Endodermal cell (in vitro differentiated cells): ENCODE measurements at regions not wholly inside any gene's neighbourhood (a gene's known extent, or its start where the extent isn't known, plus 50 kb on each side); places are given as distances from the start of the nearest gene placed in this dataset.
"Not testable (repeated sequence)": the region's sequence is repeated elsewhere in the genome, so short reads cannot be mapped to it uniquely, and the experiment has no call there.

Source experiments
- DNase-seq: peaks from one replicate; pipeline ENCODE4 v3.0.0-alpha.2; 2017
- H3K27ac ChIP-seq: 2 replicates; pipeline ENCODE4 v1.5.1; 2013; ENCODE audit warnings: mild to moderate bottlenecking, low read depth, low read length, moderate library complexity
- H3K27me3 ChIP-seq: 2 replicates; pipeline ENCODE4 v1.6.1; 2013; ENCODE audit warnings: mild to moderate bottlenecking, low read length, moderate library complexity; ENCODE audit not compliant: insufficient read depth, control insufficient read depth, poor library complexity, severe bottlenecking
- H3K36me3 ChIP-seq: 2 replicates; pipeline ENCODE4 v1.7.0; 2013; ENCODE audit warnings: mild to moderate bottlenecking, low read length, moderate library complexity; ENCODE audit not compliant: control insufficient read depth, insufficient read depth
- H3K4me1 ChIP-seq: one replicate; pipeline ENCODE4 v1.7.0; 2013; ENCODE audit warnings: low read length; ENCODE audit not compliant: control insufficient read depth, insufficient read depth
- H3K4me3 ChIP-seq: 2 replicates; pipeline ENCODE4 v1.5.1; 2013; ENCODE audit warnings: mild to moderate bottlenecking, low read length, moderate library complexity
- H3K9ac ChIP-seq: 2 replicates; pipeline ENCODE4 v1.6.1; 2013; ENCODE audit warnings: mild to moderate bottlenecking, low read length, moderate library complexity; ENCODE audit not compliant: poor library complexity, severe bottlenecking; ENCODE audit errors: extremely low read depth
- H3K9me3 ChIP-seq: 2 replicates; pipeline ENCODE4 v1.6.1; 2013; ENCODE audit warnings: mild to moderate bottlenecking, low read length, moderate library complexity; ENCODE audit not compliant: control insufficient read depth
- H3K27ac Mint-ChIP-seq: 2 replicates; pipeline ENCODE4 v1.8.0; 2020; ENCODE audit warnings: mixed read lengths
- H3K27me3 Mint-ChIP-seq: 2 replicates; pipeline ENCODE4 v1.8.0; 2021; ENCODE audit warnings: mild to moderate bottlenecking, mixed read lengths; ENCODE audit not compliant: insufficient read depth
- H3K36me3 Mint-ChIP-seq: 2 replicates; pipeline ENCODE4 v1.8.0; 2020; ENCODE audit warnings: low read depth, mixed read lengths
- H3K4me1 Mint-ChIP-seq: 2 replicates; pipeline ENCODE4 v1.8.0; 2020; ENCODE audit warnings: mixed read lengths
- H3K4me3 Mint-ChIP-seq: 2 replicates; pipeline ENCODE4 v1.8.0; 2020; ENCODE audit warnings: mild to moderate bottlenecking, moderate library complexity, mixed read lengths
- H3K9me3 Mint-ChIP-seq: 2 replicates; pipeline ENCODE4 v1.8.0; 2020; ENCODE audit warnings: mild to moderate bottlenecking, mixed read lengths
- CTCF ChIP-seq: fragments of 200-600 bp; sonication (generic); conservative IDR thresholded peaks from 2 replicates; pipeline ENCODE4 v1.5.0; 2021; ENCODE audit warnings: antibody characterized with exemption, mild to moderate bottlenecking
- WGBS, 2 experiments: methylation state at CpG; one replicate each; pipeline versions ENCODE4 v1.1.5 to v1.1.7; 2013; ENCODE audit warnings: missing lambda C conversion rate in 2 of 2, mixed read lengths in 1 of 2; ENCODE audit not compliant: insufficient coverage in 1 of 2, insufficient read length in 1 of 2; 5-methylcytosine and 5-hydroxymethylcytosine counted together

GRCh38 chr18:22284581-22285360, 115.4 kb downstream of the GATA6 start:
- no peak for TF ChIP-seq CTCF
- Histone ChIP-seq H3K27me3 (peaks cover 21% of the 10 kb centered on the region), H3K36me3 (no peaks in the 10 kb centered on the region), H3K27ac (no peak overlapping the region), H3K9me3 (no peaks in the 10 kb centered on the region), H3K4me3 (no peak overlapping the region), H3K4me1 (no peaks in the 10 kb centered on the region), H3K9ac (no peak overlapping the region)
- WGBS, 2 experiments = 92 to 94% methylated on average over 1 to 3 of the region's 3 CpGs
- Mint-ChIP-seq H3K27ac (no peak overlapping the region), H3K27me3 (peaks cover 43% of the 10 kb centered on the region), H3K36me3 (no peaks in the 10 kb centered on the region), H3K4me1 (no peaks in the 10 kb centered on the region), H3K9me3 (no peaks in the 10 kb centered on the region), H3K4me3 (no peak overlapping the region)
- DNase-seq = no peak

DNA sequence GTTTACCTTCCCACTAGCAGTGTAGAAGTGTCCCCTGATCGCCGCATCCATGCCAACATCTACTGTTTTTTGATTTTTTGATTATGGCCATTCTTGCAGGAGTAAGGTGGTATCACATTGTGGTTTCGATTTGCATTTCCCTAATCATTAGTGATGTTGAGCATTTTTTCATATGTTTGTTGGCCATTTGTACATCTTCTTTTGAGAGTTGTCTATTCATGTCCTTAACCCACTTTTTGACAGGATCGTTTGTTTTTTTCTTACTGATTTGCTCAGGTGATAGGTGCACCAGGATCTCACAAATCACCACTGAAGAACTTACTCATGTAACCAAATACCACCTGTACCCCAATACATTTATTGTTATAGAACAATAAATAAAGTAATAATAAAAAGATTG, 114.5 kb downstream of the GATA6 start:
- not testable (repeated sequence) for H3K36me3 Mint-ChIP-seq, DNase-seq, H3K4me1 ChIP-seq, H3K27ac ChIP-seq, H3K4me3 Mint-ChIP-seq, H3K4me1 Mint-ChIP-seq, H3K9me3 ChIP-seq, H3K27ac Mint-ChIP-seq, H3K4me3 ChIP-seq, H3K9me3 Mint-ChIP-seq, H3K36me3 ChIP-seq, H3K9ac ChIP-seq
- 95 to 97% methylated on average over 3 to 4 of the region's 4 CpGs for whole genome bisulfite sequencing, 2 experiments
- H3K27me3 Mint-ChIP-seq = peaks cover 46% of the 10 kb centered on the region
- peaks cover 26% of the 10 kb centered on the region for H3K27me3 ChIP-seq

GRCh38 chr18:22283397-22283796, 114.0 kb downstream of the GATA6 start:
- Mint-ChIP-seq H3K4me3 (no peak overlapping the region), H3K36me3 (no peaks in the 10 kb centered on the region), H3K27me3 (peaks cover 47% of the 10 kb centered on the region), H3K27ac (no peak overlapping the region), H3K9me3 (no peaks in the 10 kb centered on the region), H3K4me1 (no peaks in the 10 kb centered on the region)
- H3K9me3 ChIP-seq = no peaks in the 10 kb centered on the region
- DNase-seq = no peak
- no peak overlapping the region for H3K4me3 ChIP-seq
- WGBS, 2 experiments = 90 to 92% methylated on average over 3 of the region's 3 CpGs
- H3K27ac ChIP-seq = no peak overlapping the region
- H3K27me3 ChIP-seq = peaks cover 29% of the 10 kb centered on the region
- no peaks in the 10 kb centered on the region for H3K4me1 ChIP-seq
- no peaks in the 10 kb centered on the region for H3K36me3 ChIP-seq
- no peak overlapping the region for H3K9ac ChIP-seq
- no peak for TF ChIP-seq CTCF

DNA sequence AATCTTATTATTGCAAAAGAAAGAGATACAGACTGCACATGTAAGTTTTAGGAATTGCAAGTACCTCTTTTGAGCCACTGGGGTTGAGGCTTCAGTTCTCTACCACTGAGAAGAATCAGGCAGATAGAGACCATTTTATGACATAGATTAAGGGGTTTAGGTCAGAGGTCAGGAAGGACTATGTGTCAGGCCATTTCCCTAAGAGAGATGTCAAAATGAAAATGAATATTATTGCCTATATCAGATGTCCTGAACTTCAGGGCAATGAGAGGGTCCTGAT, 113.7 kb downstream of the GATA6 start:
- no peaks in the 10 kb centered on the region for H3K36me3 ChIP-seq
- no peaks in the 10 kb centered on the region for H3K4me1 Mint-ChIP-seq
- H3K27me3 ChIP-seq = peaks cover 29% of the 10 kb centered on the region
- DNase-seq = no peak
- H3K9me3 Mint-ChIP-seq = no peaks in the 10 kb centered on the region
- no peak overlapping the region for H3K27ac ChIP-seq
- TF ChIP-seq CTCF = no peak
- no peak overlapping the region for H3K9ac ChIP-seq
- H3K4me3 ChIP-seq = no peak overlapping the region
- no peak overlapping the region for H3K4me3 Mint-ChIP-seq
- H3K27ac Mint-ChIP-seq = no peak overlapping the region
- H3K27me3 Mint-ChIP-seq = peaks cover 47% of the 10 kb centered on the region
- H3K36me3 Mint-ChIP-seq = no peaks in the 10 kb centered on the region
- no peaks in the 10 kb centered on the region for H3K9me3 ChIP-seq
- no peaks in the 10 kb centered on the region for H3K4me1 ChIP-seq
